Sigmoid colon (tissue), 4 donors: ENCODE measurements at regions not wholly inside any gene's neighbourhood (a gene's known extent, or its start where the extent isn't known, plus 50 kb on each side); places are given as distances from the start of the nearest gene placed in this dataset.

Source experiments
- CTCF ChIP-seq, 4 experiments: fragments of 450-650 bp in 3 of 4; fragments of 200-600 bp in 1 of 4; IDR thresholded peaks; one replicate each; pipeline ENCODE4 v1.5.1; 2016 to 2019; ENCODE audit warnings: antibody characterized with exemption in 4 of 4, mild to moderate bottlenecking in 3 of 4, moderate library complexity in 2 of 4
- POLR2AphosphoS5 ChIP-seq, 4 donors: sonication (generic); formaldehyde crosslinking; IDR thresholded peaks; one replicate each; pipeline ENCODE4 v1.6.1; 2017; ENCODE audit warnings: antibody characterized with exemption in 4 of 4

GRCh38 chr2:42875880-42876279 is 83.5 kb upstream of the HAAO start:
- TF ChIP-seq CTCF (IDR thresholded peaks at IDR 0.05): no peak
- no peak for TF ChIP-seq POLR2AphosphoS5 (IDR thresholded peaks at IDR 0.05)
